Femur (tissue), 1 donor: ENCODE measurements at regions not wholly inside any gene's neighbourhood (a gene's known extent, or its start where the extent isn't known, plus 50 kb on each side); places are given as distances from the start of the nearest gene placed in this dataset.
"Not testable (repeated sequence)": the region's sequence is repeated elsewhere in the genome, so short reads cannot be mapped to it uniquely, and the experiment has no call there.

Experiments used
- DNase-seq: peaks from one replicate; pipeline ENCODE4 v3.0.0-alpha.2; 2017

DNA sequence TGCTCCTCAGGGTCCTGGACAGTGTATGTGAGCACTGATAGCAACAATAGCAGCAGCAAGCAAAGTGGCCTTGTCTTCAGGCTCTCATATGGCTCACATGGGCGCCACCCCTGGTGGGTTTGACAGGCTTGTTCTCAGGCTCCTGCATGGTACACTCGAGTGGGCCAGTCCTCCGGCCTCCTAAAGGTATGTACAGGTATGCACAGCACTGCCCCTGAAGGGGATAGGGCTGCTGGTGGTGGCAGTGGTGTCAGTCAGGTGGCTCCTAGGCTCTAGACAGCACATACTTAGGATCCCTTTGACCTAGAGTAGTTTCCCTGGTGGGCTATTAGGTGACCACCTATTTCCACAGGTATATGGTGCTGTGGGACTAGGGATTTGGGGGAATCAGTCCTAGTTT is 79.8 kb downstream of the LGALS9B start:
- DNase-seq = not testable (repeated sequence)

DNA sequence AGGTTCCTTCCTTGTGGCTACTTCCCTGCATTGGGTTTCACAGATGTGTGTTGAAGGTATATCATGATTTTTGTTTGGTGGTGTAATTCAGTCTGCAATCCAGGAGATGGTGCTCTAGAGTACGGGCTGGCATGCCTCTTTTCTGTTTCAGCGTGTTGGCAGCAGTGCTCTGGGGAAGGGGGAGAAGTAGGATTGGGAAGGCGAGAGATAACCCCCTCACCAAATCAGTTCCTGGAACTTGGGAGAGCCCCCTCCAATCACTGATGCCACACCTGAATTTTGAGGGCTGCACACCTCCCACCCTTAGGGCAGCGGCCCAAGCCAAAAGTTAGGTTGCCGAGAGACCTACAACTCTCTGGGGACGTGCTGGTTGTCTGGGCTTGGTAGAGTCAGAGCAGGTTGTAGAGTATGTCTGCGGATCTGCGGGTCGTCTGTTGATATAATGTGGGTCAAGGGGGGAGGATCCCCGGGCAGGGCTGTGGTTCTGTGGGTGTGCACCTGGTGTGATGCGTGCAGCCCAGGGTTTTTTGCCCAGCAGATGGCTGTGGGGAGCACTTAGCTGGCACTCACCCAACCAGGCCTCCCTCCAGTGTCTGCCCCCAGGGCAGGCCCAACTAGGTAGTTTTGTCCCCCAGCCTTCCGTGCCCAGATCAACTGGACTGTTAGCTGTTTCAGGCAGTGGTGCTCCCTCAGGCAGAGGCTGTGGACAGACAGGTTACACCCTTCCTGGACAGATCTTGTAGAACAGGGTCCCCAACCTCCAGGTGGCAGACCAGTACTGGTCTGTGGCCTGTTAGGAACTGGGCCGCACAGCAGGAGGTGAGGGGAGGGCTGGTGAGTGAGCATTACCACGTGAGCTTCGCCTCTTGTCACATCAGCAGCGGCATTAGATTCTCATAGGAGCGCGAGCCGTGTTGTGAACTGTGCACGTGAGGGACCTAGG is 85.7 kb downstream of the LGALS9B start:
- peak; percentile 37 for DNase-seq

GRCh38 chr17:20380625-20381024 is 86.7 kb downstream of the LGALS9B start:
- not testable (repeated sequence) for DNase-seq

GRCh38 chr17:20379251-20379650 is 88.1 kb downstream of the LGALS9B start:
- not testable (repeated sequence) for DNase-seq

- DNase-seq = peak; percentile 34
Observed at GRCh38 chr17:20376642-20377041, 90.7 kb downstream of the LGALS9B start.

DNA sequence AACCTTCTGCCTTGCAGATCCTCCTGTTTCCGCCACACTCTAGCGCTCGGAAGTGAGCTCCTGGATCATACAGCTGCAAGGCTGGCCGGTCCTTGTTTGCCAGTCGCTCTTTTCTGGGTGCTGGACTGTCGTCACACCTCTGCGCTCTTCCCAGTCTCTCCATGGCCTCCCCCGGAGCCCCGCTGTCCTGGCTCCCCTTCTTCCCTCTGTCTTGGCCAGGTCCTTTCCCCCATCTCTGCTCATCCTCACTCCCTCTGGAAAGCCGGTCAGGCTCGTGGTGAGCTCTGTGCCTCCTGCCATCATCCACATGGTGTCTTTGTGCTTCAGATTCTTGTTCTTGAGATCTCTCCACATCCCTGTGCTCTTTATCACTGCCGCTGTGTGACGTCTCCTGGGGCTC is 91.6 kb downstream of the LGALS9B start:
- DNase-seq = not testable (repeated sequence)
